IPS-20b (cell line): ENCODE measurements at regions not wholly inside any gene's neighbourhood (a gene's known extent, or its start where the extent isn't known, plus 50 kb on each side); places are given as distances from the start of the nearest gene placed in this dataset.
A peak's percentile ranks its signal among the peaks of the same experiment; 100 is the strongest.

Experiments
- H3K27ac ChIP-seq: one replicate; pipeline ENCODE4 v1.5.1; 2013; ENCODE audit warnings: low read length
- H3K27me3 ChIP-seq: 2 replicates; pipeline ENCODE4 v1.6.1; 2013; ENCODE audit warnings: mild to moderate bottlenecking, low read length, inconsistent platforms; ENCODE audit not compliant: insufficient read depth
- H3K36me3 ChIP-seq: 2 replicates; pipeline ENCODE4 v1.6.1; 2013; ENCODE audit warnings: low read depth, mild to moderate bottlenecking, inconsistent platforms, low read length, moderate library complexity; ENCODE audit not compliant: insufficient read depth
- H3K4me1 ChIP-seq: 2 replicates; pipeline ENCODE4 v1.6.1; 2013; ENCODE audit warnings: mild to moderate bottlenecking, control low read depth, inconsistent platforms, low read length, moderate library complexity; ENCODE audit not compliant: insufficient read depth
- H3K4me3 ChIP-seq: 2 replicates; pipeline ENCODE4 v1.5.1; 2013; ENCODE audit warnings: mild to moderate bottlenecking, low read length, inconsistent platforms
- H3K9ac ChIP-seq: 2 replicates; pipeline ENCODE4 v1.6.1; 2013; ENCODE audit warnings: low read depth, mild to moderate bottlenecking, inconsistent platforms, low read length, moderate library complexity
- H3K9me3 ChIP-seq: 2 replicates; pipeline ENCODE4 v1.6.1; 2013; ENCODE audit warnings: mild to moderate bottlenecking, low read depth, low read length, inconsistent platforms; ENCODE audit not compliant: insufficient read depth

- Histone ChIP-seq H3K4me1 (no peaks in the 10 kb centered on the region), H3K27me3 (no peaks in the 10 kb centered on the region), H3K9me3 (no peaks in the 10 kb centered on the region), H3K36me3 (no peaks in the 10 kb centered on the region), H3K9ac (no peak overlapping the region), H3K27ac (no peak overlapping the region), H3K4me3 (no peak overlapping the region)
Observed at GRCh38 chr1:87715471-87715870, 386.8 kb downstream of the LMO4 start.

DNA sequence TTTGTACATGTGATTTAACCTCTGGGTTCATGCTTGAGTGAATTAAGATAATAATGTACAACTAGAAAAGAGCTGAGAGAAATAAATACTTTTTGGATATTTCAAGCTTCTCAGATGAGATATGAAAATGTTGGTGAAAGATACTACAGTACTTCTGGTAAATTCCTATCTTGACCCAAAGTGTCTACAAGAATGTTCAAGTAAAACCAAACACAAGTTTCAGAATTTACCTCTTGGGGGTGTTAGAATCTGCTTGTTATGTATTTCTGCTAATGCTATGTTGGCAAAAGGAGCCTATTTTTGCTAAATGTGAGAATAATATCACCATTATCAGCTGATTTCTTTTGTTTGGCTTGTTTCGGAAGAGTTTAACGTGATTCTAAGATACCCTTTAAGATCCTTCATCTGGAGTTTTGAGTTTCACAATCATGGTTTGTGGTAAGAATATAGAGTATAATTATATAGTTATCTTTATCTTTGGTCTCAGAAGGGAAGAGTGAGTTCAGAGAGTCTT lies 388.5 kb downstream of the LMO4 start:
- no peaks in the 10 kb centered on the region for H3K9me3 ChIP-seq
- no peaks in the 10 kb centered on the region for H3K36me3 ChIP-seq
- H3K4me3 ChIP-seq, result no peak overlapping the region
- no peaks in the 10 kb centered on the region; the same call in 1 of the 2 replicates for H3K4me1 ChIP-seq
- H3K27me3 ChIP-seq, result no peaks in the 10 kb centered on the region
- H3K9ac ChIP-seq, result no peak overlapping the region
- no peak overlapping the region for H3K27ac ChIP-seq

DNA sequence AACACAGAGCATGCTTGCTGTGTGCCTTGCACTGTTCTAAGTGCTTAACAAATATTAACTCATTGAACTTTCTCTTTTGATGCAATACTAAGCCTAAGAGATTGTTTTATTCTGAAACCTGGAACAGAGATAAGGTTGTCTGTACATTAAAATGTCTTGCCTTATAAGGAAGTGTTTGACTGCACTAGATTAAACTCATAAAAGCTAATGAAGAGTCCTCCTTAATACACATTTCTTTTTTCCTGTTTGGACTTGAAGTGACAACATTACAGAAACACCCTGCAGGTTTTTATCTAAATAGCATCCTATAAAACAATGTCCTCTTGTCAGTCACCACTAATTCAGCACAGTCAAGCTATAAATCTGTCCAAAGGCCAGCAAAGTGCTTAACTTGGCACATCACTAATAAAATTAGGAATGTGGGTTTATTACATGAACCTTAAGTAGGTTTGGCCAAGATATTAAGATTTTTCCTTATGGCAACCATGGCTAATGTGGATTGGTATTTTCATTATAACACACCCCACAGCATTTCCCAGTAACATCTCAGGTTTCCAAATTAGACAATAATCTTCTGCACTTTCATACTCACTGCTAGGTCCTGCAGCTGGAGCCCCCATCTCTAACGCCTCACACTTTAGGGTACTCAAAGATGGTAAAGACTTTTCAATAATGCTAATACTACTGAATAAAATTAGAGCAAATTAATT lies 389.7 kb downstream of the LMO4 start:
- Histone ChIP-seq H3K4me1 (no peaks in the 10 kb centered on the region; the same call in 1 of the 2 replicates), H3K9me3 (no peaks in the 10 kb centered on the region), H3K27ac (no peak overlapping the region), H3K27me3 (no peaks in the 10 kb centered on the region), H3K9ac (no peak overlapping the region), H3K36me3 (no peaks in the 10 kb centered on the region), H3K4me3 (no peak overlapping the region)

DNA sequence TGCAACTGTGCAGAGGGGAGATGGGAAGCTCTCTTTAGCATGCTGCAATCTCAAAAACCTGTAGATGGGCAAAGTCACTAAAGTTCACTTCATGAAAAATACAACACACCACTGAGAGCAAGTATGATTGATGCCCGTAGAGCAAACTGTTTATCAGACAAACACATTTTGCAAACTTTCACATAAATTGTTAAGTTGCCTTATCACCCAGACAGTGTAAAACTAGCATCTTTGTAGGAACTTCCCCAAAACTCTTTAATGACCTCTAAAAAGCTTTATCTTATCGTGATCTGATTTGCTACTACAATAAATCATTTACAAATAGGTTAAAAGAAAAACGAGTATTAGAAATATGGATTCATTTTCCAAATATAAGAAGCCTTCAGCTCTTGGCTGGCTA lies 391.0 kb downstream of the LMO4 start:
- H3K9me3 ChIP-seq, result no peaks in the 10 kb centered on the region
- no peaks in the 10 kb centered on the region; the same call in 1 of the 2 replicates for H3K4me1 ChIP-seq
- H3K27ac ChIP-seq, result no peak overlapping the region

GRCh38 chr1:87720561-87720960 lies 391.9 kb downstream of the LMO4 start:
- Histone ChIP-seq H3K9ac (no peak overlapping the region), H3K4me3 (no peak overlapping the region), H3K27ac (no peak overlapping the region), H3K36me3 (no peaks in the 10 kb centered on the region), H3K4me1 (no peaks in the 10 kb centered on the region; the same call in 1 of the 2 replicates), H3K9me3 (no peaks in the 10 kb centered on the region), H3K27me3 (no peaks in the 10 kb centered on the region)

More for the DNA sequence above, 391.0 kb downstream of the LMO4 start:
- no peaks in the 10 kb centered on the region for H3K27me3 ChIP-seq
- no peaks in the 10 kb centered on the region for H3K36me3 ChIP-seq
- no peak overlapping the region for H3K9ac ChIP-seq
- no peak overlapping the region for H3K4me3 ChIP-seq

DNA sequence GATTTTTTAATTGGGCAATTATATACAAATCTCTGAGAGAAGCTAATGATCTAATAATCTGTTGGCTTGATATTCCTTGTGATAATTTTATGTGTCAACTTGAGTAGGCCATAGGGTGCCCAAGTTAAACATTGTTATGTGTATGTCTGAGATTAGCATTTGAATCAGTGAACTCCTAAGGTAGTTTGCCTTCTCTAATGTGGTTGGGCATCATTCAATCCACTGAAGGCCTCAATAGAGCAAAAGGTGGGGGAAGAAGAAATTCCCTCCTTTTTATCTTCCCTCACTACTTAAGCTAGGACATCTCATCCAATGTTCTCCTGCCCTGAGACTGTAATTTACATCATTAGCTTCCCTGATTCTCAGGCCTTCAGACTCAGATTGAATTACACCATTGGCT lies 394.5 kb downstream of the LMO4 start:
- Histone ChIP-seq H3K36me3 (no peaks in the 10 kb centered on the region), H3K9ac (no peak overlapping the region), H3K27me3 (no peaks in the 10 kb centered on the region), H3K27ac (no peak overlapping the region), H3K4me1 (no peaks in the 10 kb centered on the region; the same call in 1 of the 2 replicates), H3K4me3 (peak overlapping the region; percentile 28; the same call in 1 of the 2 replicates), H3K9me3 (no peaks in the 10 kb centered on the region)

DNA sequence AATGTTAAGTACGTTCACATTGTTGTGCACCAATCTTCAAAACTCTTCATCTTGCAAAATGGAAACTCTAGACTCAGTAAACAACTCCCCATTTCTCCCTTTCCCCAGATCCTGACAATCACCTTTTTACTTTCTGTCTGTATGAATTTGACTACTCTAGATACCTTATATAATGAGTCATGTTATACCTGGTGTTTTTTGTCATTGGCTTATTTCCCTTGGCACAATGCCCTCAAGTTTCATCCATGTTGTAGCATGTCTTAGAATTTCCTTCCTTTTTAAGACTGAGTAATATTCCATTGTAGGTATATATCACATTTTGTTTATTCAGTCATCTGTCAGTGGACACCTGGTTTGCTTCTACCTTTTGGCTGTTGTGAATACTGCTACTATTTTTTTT lies 399.5 kb downstream of the LMO4 start:
- Histone ChIP-seq H3K4me1 (no peaks in the 10 kb centered on the region), H3K4me3 (no peak overlapping the region), H3K27me3 (no peaks in the 10 kb centered on the region), H3K9ac (no peak overlapping the region), H3K9me3 (no peaks in the 10 kb centered on the region), H3K27ac (no peak overlapping the region), H3K36me3 (no peaks in the 10 kb centered on the region)

DNA sequence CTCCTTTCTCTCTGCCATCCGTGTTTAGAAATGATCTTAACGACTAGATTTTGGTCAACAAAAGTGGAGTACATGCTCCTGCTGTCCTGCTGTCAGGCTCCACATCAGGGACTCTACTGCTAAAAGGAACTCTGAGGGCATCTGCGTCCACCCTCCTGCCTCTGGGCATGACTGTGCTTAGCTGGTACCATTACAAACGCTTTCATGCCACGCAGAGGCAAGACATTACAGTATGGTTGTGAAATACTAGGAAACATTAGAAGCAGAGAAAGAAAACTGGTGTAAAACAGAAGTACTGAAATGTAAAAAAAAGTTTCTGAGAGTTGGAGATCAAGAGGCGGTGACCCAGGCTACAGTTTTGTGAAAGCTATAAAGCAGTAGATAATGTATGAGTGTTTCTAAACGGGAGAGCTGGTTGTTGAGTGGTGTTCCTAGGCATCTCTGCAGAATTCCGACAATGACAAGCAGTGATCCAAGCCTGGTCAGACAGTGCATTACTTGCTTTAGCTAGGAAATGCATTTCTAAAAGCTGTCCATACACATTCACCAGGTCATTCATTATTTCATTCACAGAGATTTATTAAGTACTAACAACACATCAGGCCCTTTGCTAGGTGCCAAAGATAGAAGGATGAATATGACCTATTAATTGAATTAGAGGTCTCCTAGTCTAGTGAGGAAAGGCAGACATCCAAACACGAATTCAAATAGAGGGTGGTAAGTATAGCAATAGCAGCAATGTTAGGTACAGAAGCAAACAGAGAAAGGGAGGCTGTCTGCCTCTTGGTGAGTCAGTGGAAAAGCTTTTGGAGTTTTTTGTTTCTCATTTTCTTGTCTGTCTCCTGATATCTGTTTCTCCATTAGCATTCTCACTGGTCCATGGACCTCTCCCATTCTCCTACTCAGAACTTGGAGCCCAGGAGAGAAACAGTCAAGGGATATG lies 401.9 kb downstream of the LMO4 start:
- Histone ChIP-seq H3K9me3 (no peaks in the 10 kb centered on the region), H3K27ac (no peak overlapping the region), H3K4me1 (no peaks in the 10 kb centered on the region), H3K36me3 (no peaks in the 10 kb centered on the region), H3K4me3 (no peak overlapping the region), H3K27me3 (no peaks in the 10 kb centered on the region), H3K9ac (no peak overlapping the region)

DNA sequence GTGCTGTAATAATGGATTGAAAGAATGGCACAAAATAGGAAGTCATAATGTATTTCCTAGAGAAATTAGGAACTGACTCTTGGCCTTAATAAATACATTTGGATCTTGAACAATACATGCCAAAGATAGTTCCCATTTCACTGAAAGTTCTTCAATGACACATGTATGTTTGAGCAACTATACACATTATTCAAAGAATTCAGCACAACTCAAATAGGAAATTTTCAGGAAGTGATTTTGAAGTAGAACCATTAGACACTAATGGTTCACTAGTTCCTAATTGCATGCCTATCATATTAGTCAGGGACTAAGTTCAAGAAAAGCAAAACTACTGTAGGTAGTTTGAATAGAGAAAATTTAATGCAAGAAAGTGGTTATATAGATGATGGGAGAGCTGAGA lies 404.7 kb downstream of the LMO4 start:
- Histone ChIP-seq H3K4me3 (no peak overlapping the region), H3K27me3 (no peaks in the 10 kb centered on the region), H3K36me3 (no peaks in the 10 kb centered on the region), H3K4me1 (no peaks in the 10 kb centered on the region), H3K27ac (no peak overlapping the region), H3K9ac (no peak overlapping the region), H3K9me3 (no peaks in the 10 kb centered on the region)

GRCh38 chr1:87735750-87736149 lies 407.1 kb downstream of the LMO4 start:
- no peaks in the 10 kb centered on the region for H3K9me3 ChIP-seq
- no peaks in the 10 kb centered on the region for H3K4me1 ChIP-seq
- H3K9ac ChIP-seq, result no peak overlapping the region
- H3K4me3 ChIP-seq, result no peak overlapping the region
- H3K36me3 ChIP-seq, result no peaks in the 10 kb centered on the region
- H3K27me3 ChIP-seq, result no peaks in the 10 kb centered on the region
- no peak overlapping the region for H3K27ac ChIP-seq

GRCh38 chr1:87739141-87739540 lies 410.5 kb downstream of the LMO4 start:
- no peaks in the 10 kb centered on the region for H3K36me3 ChIP-seq
- H3K4me1 ChIP-seq, result peaks cover 5% of the 10 kb centered on the region; the same call in 1 of the 2 replicates
- H3K27me3 ChIP-seq, result no peaks in the 10 kb centered on the region
- H3K9me3 ChIP-seq, result no peaks in the 10 kb centered on the region
- no peak overlapping the region for H3K4me3 ChIP-seq
- no peak overlapping the region for H3K27ac ChIP-seq
- no peak overlapping the region for H3K9ac ChIP-seq
